ENCODE measurements at regions not wholly inside any gene's neighbourhood (a gene's known extent, or its start where the extent isn't known, plus 50 kb on each side); places are given as distances from the start of the nearest gene placed in this dataset.
"Not testable (repeated sequence)": the region's sequence is repeated elsewhere in the genome, so short reads cannot be mapped to it uniquely, and the experiment has no call there.

DNA sequence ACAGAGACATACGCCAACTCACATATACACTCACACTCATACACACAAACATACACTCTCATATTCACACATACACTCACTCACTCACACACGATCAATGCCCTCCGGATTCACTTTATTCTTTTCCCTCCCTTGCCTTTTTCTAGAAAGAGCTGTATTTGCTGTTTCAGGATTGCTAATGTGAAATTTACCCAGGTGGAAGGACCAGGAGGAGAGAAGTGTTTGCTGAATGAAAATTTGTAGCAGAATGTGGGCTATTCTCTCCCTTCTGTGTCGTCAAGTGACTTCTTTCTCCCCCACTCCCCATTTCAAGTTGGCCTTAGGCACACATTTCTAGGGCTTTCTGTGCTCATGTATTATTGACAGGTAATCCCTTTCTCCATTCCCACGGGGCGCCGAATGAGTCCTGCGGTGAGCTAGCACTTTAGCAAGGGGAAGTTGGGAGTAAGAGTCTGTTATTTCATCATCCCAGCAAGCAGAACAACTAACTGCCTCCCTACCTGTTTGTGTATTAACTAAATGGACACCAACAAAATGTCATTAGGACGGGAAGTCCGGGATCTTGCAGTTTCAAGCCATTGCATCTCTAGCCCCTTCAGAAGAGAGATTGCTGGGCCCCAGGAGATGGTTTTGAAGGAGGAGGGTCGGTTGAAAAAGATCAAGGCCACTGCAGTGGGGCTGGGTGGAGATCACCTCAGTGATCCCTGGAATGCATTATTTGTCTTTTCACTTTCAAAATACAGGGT is 97.1 kb upstream of the TAF11L2 start:
- DNase-seq (ENCODE audit: low read depth), result no peak

DNA sequence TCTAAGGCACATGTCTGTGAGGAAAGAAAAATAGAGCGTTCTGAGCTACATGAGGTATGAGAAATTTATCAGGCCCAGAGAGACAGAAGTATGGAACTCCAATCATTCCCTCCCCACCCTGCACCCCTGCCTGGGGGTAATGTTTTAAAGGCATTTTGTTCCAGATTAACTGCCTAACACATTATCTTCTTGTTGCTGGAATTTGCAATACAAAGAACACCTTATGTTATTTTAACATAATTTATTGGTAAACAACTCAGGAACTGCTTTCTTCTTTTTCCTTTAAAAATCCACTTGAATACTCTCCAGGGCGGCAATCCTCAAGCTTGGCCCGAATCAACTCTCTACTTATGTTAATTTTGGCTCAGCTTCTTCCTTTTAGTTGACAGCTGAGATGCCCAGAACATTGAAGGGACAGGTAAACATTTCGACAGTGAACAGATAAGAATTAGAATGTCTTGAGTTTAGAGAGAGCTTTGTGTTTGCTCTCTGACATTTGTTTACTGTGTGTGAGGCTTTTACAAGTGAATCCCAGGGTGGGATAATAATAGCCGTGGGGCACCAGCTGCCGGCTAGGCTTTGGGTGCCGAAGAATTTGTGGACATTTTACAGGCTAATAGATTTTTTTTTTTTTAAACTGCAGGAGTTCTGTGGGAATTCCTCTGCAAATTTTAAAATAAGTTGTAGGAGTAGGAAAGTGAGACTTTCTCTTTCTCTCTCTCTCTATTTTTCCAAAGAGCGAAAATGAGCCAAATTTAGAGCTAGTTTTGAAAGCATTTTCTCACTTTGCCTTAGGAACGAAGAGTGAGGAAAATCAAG is 96.4 kb upstream of the TAF11L2 start:
- DNase-seq (ENCODE audit: low read depth), result no peak

DNA sequence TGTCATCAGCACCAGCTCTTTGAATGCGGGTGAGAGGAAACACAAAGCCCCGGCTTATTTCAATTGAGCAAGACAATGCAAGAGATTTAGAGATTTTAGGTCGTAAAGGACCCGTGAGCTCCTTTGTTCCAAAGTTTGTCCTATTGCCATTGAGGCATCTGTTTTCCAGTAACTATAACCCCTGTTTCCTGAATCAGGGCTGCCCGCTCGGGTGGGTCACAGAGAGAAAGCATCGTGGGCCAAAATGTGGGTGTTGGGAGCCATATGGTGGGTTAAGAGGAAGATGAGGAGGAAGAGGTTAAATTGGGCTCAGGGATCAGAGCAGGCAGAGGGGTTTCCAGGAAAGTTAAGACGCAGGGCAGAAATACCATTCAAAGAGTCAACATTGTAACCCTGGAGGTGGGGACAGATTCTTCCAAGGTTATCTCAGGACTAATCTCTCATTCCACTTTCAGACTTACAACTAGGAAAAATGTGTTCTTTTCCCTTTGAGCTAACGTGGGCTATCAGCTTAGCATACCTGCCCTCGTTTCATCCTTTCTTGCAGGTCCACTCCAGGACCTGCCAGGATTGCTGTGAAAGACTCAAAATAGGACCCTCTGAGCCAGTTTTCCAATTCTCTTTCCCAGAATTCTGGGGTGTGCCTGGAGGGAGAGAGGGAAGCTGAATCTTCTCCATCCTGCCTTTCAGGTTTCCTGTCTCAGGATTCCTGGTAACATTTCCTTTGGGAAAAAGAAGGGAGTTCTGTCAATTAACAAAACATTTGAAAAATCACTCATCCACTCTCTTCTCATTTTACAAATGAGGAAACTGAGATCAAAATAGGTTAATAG is 95.5 kb upstream of the TAF11L2 start:
- no peak for DNase-seq (ENCODE audit: low read depth)

DNA sequence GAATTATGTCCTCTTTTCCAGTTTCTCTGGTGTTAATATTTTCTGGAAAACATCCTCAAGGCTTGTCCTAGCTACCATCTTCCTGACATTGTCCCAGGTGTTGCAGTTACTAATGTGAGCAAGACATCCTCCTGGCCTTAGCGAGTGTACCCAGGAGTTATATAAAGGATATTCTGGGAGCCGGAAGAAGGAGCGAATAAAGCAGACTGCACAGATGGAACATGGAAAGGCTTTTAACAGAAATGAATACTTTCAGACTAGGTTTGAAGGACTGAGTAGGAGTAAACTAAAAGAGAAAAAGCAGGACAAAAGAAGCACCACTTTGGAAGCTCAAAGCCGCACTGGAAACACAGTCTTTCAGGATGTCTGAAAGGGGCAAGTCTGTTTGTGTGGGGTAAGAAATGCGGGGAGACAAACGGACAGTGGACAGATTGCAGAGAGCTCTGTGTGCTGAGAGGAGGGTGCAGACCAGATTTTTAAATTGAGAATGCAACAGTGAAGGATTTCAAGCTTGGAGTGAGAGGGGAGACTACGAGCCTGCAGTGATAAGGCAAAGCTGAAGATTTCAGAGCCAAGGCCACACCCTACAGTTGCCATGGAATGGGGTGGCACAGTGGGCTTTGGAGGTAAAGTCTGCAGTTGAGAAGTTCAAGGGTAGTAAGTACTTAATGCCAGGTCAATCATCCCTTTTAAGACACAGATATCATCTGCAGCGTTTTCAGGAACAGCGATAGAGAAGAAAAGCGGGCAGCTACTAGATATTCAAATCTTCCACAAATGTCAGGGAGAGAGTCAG is 94.1 kb upstream of the TAF11L2 start:
- no peak for DNase-seq (ENCODE audit: low read depth)

DNA sequence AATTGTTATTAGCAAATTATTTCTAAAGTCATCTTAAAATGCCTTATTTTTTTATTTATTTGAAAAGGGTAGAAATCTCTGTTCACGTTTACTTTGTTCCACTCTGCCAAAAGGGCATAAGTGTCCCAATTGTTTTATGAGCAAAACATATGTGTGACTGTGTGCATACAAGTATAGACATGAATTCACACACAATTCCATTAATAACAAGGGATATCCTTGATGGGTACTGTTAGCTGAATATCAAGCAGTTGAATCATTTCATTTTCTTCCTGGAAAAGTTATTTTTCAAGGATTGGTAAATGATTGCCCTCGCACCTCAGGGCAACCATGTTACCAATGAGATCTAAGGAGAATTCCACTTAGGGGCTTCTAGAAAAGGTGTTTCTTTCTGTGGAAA is 92.1 kb upstream of the TAF11L2 start:
- no peak for DNase-seq (ENCODE audit: low read depth)

DNA sequence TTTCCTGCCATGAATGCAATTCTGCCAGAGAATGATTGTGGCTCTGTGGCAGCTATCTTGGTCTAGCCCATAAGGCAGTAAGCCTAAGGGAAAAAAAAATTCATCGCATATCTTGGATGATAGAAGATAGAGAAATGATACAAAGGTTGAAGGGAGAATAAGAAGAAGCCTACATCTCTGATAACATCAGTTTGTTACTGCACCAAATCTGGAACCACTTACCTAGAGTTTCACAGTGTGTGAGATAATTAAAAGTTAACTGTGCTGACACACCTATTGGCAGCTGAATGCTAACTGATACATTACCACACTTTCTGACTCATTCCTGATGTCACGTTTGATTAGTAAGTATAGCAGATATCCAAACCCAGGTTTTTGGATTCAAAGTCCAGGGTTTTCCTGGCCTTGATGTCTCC is 91.6 kb upstream of the TAF11L2 start:
- DNase-seq (ENCODE audit: low read depth), result no peak

DNA sequence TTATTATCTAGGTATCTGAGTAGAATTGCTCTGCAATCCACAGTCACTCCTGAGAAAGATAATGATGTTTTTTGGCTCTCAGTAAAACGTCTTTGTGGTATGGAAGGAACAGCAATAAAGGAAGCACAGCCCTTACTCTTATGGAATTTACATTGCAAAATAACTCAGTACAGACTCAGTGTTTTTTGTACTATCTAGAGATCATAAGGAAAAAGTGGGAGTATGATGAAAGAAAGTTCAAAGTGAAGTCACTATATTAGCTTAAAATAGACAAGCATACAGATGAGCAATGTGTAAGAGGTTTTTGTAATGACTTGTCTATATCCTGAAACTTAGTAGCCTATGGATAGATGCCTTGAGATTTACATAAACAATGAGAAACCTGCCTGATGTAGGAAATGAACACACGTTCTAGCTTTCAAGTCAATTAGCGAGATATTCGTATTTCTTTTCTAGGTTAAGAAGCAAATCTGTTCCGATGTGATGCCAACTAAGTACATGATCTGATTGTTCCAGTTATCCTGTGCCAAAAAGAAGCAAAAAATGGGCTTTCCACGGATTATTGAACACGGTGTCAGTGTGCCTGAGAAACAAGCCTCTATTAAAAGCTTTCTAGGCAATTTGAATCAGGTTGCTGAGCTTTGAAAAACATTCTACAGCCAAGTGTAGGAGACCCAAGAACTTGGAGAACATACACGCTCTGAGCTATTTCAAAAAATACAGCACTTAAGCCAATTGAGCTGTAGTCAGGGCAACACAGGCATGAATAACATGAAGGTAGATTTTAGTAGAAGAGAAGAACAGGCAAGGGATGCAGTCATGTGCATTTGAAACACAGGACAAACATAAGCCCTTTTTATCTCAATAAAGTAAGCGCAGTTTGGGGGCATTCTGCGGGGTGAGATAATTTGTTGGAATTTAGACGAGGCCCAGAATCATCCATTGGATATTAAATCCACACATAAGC is 86.3 kb upstream of the TAF11L2 start:
- DNase-seq (ENCODE audit: low read depth), result no peak

DNA sequence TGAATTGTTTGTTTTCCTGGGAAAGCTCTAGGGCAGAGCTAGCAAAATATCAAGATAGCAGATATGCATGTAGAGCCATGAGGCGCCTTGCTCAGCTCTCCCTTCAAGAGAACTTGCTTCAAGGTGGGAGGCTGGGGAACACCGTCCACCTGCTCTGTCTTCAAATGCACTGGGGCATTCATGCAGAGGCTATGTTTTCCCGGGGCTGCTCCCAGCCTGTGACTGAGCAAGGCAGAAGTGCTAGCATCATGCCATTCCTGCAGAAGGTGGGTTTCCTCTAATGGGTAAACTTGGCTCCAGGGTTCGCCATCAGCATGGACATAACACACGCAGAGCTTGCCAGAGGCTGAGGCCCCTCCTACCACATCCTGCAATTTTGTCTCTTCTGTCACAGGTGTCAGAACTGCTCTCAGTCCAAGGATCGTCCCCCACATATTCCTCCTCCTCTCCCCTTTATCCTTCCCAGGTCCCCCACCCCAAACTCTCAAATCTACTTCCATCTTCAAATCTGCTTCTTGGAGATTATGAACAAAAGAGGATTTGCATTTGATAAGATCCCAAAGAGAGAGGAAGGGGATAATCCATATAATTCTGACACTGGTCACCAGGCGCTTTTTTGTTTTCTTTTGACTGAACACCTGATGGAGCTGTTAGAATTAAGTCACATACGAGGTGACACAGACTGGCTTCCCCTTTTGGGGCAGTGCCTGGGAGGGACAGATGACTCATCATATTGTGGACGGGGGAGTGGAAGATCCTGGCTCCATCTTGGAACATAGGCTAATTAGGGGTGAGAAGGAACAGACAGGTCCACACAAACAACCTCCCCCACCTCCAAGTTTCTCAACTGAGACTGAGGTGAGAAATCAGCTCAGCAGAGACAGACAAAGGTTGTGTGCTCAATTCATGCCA is 85.0 kb upstream of the TAF11L2 start:
- DNase-seq (ENCODE audit: low read depth), result no peak

DNA sequence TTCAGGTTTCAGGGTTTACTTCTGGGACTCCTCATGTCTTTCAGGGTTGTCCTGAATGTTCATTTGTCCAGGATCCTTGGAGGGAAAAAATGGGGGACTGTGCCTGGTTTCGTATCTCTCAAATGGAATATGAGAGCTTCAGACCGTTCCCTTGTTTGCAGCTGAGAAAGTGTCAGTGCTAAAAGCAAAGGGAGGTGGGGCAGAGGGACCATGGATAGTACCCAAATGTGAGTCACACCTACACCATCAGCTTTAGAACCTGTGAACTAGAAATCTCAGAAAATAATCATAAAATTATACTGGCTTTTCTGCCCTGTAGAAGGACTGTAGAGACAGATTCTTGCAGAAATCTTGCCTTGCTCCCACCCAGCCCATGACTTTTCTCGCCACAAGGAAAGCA is 84.3 kb upstream of the TAF11L2 start:
- DNase-seq (ENCODE audit: low read depth), result no peak

DNA sequence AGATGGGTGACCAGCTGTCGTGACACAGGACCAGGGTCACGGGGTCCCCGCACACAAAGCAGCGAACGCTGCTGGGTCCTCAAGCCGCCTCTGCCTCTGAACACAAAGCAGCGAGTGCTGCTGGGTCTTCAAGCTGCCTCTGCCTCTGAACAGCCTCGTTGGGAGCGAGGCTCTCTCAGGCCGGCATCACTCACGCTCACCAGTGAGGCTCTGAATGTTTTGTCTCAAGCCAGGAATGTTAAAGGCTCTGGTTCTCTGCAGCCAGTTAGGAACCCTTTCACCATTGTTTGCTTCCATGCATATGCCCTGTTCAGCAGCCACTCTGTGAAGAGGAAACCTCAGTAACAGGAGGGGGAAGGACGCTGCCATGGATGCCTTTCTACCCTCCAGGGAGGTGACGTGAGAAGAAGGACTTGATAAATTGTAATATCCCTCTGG is 82.7 kb upstream of the TAF11L2 start:
- no peak for DNase-seq (ENCODE audit: low read depth)

DNA sequence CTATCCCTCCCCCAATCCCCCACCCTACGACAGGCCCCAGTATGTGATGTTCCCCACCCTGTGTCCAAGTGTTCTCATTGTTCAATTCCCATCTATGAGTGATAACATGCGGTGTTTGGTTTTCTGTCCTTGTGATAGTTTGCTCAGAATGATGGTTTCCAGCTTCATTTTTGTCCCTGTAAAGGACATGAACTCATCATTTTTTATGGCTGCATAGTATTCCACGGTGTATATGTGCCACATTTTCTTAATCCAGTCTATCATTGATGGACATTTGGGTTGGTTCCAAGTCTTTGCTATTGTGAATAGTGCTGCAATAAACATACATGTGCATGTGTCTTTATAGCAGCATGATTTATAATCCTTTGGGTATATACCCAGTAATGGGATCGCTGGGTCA is 81.7 kb upstream of the TAF11L2 start:
- not testable (repeated sequence) for DNase-seq (ENCODE audit: low read depth)

DNA sequence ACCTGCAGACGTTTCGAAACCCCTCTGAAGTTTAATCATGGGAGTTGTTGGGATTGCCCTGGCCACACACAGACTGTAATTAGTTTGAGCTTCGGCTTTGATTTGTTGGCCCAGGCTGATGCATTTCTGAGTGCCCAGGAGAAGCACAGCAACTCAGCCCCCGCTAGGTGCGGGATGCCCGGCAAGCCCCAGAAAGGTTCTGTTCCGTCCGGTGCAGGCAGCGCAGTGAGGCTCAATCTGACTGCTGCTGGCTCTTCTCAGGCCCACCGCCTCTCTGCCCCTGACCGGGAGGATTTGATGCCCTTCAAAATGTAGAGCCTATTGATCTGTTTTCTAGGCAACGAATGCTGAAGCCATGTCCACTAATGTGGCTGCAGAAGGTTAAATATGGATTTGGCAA is 73.4 kb upstream of the TAF11L2 start:
- no peak for DNase-seq (ENCODE audit: low read depth)

DNA sequence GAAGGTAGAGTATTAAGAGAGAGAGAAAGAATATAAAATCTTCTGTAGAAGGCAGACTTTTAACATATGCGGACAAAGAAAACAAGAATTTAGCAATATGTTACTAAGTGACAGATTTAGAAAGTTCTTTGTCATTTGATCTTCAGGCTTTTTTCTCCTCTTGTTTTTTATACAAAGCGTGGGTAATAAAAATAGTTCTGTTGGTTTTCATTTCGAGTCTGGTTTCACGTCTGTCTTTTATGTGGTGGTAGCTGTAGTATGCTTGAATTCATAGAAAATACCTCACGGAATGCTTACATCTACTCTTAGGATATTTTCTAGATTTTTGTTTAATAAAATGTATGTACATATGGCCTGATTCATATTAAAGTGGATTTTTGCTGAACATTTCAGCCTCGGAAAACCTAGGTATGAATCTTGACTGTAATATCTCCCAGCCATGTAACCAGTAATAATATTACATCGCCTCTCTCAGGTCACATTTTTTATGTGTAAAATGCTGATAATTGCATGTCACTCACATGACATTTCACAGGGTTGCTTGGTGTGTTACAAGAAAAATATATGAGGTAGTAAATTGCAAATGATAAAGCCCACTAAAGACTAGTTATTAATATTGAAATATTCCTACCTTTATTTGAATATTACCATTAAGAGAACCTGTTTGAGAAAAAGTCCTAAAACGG is 72.5 kb upstream of the TAF11L2 start:
- no peak for DNase-seq (ENCODE audit: low read depth)

DNA sequence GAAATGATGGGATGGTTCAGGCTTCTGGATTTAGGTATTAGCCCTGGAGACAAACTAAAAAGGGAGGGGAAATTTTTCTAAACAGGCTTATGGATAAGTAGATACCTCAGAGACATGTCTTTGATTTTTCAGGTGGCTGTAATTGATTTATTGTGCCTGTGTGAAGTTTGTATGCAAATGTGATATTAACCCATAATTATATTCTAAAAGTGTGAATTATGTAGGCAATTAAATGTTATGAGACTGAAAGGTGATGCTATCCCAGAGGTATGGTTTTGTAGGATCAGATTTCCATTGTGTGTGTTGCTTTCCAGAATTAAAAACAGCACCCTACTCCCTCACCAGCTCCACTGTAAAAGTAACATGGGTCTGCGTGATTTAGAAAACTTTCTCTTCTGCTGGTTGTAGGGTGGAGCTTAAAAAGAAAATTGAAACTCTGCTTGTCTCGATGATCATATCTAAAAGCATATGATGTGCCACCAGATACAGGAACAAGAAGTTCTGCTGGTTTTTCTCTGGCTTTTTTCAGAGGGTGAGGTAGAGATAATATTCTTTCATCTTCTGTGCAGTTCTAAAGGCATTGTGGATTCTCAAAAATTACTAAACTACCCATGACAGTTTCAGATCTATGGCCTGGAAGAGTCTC is 71.8 kb upstream of the TAF11L2 start:
- no peak for DNase-seq (ENCODE audit: low read depth)

DNA sequence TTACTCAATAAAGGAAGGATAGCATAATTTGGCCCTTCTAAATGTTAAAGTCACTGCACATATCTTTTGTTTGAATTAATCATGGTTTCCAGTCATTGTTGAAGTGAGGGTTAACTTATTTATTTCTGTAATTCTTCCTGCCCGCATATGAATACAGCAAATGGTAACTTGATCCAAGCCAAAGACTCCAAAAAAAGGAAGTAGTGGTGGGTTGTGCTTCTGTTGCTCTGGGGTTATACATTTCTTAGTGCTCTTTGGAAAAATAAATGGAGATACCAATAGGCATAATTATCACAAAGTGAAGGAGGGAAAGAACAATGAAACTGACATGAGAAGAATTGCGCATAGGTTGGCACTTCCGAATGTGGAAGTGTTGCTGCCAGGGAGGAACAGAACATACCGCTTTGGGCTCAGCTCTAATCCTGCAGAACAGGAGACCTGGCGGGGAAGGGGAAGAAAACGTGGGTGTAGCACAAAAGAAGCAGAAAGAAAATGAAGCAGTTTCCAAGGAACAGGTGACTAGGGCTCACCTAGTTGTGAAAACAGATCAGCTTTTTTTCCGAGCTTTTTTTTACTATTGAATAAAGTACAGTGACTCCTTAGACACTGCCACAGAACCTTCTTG is 69.7 kb upstream of the TAF11L2 start:
- no peak for DNase-seq (ENCODE audit: low read depth)

DNA sequence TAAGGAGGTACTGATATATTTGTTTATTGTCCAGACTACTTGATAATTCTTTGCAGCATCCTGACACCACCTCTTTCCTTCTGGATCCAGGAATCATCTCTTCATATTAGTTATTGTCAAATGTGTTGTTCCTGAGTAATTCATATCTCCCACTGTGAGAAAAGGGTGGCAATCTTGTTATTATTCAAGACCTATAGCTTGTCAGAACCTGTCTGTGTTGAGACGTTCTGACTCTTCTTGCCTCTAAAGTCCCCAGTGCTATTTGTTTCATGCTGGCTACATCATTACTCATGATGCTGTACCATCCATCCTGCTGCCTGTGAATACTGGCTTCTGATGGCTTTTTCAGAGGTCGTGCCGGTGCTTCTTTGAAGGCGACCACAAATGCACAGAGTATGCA is 68.7 kb upstream of the TAF11L2 start:
- no peak for DNase-seq (ENCODE audit: low read depth)

DNA sequence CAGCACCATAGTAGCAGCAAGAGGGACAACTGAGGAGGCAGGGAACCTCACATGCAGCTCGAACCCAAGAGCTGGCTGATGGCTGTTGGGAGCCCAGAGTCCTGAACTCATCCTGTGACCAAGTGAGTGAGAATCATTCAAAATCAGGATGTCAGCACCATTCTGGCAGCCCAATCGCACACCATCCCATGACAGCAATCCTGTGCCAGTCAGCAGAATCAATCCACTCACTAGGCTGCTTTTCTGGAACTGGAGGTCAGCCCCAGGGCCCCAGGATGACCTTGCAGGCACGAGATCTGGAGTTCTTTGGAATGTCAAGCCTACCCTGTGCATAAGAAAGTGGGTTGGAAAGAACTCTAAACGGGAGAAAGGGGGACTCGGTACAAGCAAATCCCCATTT is 67.8 kb upstream of the TAF11L2 start:
- DNase-seq (ENCODE audit: low read depth), result no peak

All from HS-27A (cell line).